Limb (tissue), 2 donors: ENCODE measurements at regions not wholly inside any gene's neighbourhood (a gene's known extent, or its start where the extent isn't known, plus 50 kb on each side); places are given as distances from the start of the nearest gene placed in this dataset.

Source experiments
- DNase-seq, 2 donors: peaks; one replicate each; pipeline ENCODE4 v3.0.0-alpha.2; 2016; ENCODE audit errors: extremely low spot score in 2 of 2

GRCh38 chr16:73711406-73712080 is 585.1 kb upstream of the PSMD7 start:
- no peak for DNase-seq

- DNase-seq, result no peak
Observed at GRCh38 chr16:73710526-73710925, 586.1 kb upstream of the PSMD7 start.

GRCh38 chr16:73707863-73708262 is 588.8 kb upstream of the PSMD7 start:
- no peak for DNase-seq

GRCh38 chr16:73703891-73704290 is 592.7 kb upstream of the PSMD7 start:
- DNase-seq, result no peak

GRCh38 chr16:73697336-73697735 is 599.3 kb upstream of the PSMD7 start:
- DNase-seq, result no peak

- no peak for DNase-seq
Observed at GRCh38 chr16:73692861-73693260, 603.8 kb upstream of the PSMD7 start.

GRCh38 chr16:73683804-73684203 is 612.8 kb upstream of the PSMD7 start:
- no peak for DNase-seq

GRCh38 chr16:73672135-73672534 is 624.2 kb upstream of the ZFHX3 start:
- DNase-seq, result no peak

GRCh38 chr16:73670836-73671820 is 623.2 kb upstream of the ZFHX3 start:
- DNase-seq, result peak in 1 of 2 donors; percentile 32

- DNase-seq, result no peak
Observed at GRCh38 chr16:73669535-73670274, 621.8 kb upstream of the ZFHX3 start.

- DNase-seq, result no peak
Observed at GRCh38 chr16:73663720-73664119, 615.8 kb upstream of the ZFHX3 start.

GRCh38 chr16:73636196-73636595 is 588.3 kb upstream of the ZFHX3 start:
- DNase-seq, result no peak

GRCh38 chr16:73629011-73629410 is 581.1 kb upstream of the ZFHX3 start:
- no peak for DNase-seq

- DNase-seq, result no peak
Observed at GRCh38 chr16:73617738-73618137, 569.8 kb upstream of the ZFHX3 start.

- DNase-seq, result no peak
Observed at GRCh38 chr16:73616770-73617169, 568.8 kb upstream of the ZFHX3 start.

GRCh38 chr16:73616166-73616753 is 568.3 kb upstream of the ZFHX3 start:
- DNase-seq, result no peak

GRCh38 chr16:73615071-73615940 is 567.4 kb upstream of the ZFHX3 start:
- DNase-seq, result no peak

GRCh38 chr16:73614131-73614530 is 566.2 kb upstream of the ZFHX3 start:
- no peak for DNase-seq

- DNase-seq, result no peak
Observed at GRCh38 chr16:73610605-73611156, 562.8 kb upstream of the ZFHX3 start.

GRCh38 chr16:73610160-73610559 is 562.2 kb upstream of the ZFHX3 start:
- DNase-seq, result no peak
